SIG-M5 treated with dmso at 0.1 percent for 504 hours (cell line): ENCODE measurements at regions not wholly inside any gene's neighbourhood (a gene's known extent, or its start where the extent isn't known, plus 50 kb on each side); places are given as distances from the start of the nearest gene placed in this dataset.
A peak's percentile ranks its signal among the peaks of the same experiment; 100 is the strongest.
"Not testable (repeated sequence)": the region's sequence is repeated elsewhere in the genome, so short reads cannot be mapped to it uniquely, and the experiment has no call there.

Source experiments
- DNase-seq: peaks from one replicate; lab custom pipeline; 2025; ENCODE audit not compliant: unreplicated experiment; lab: John Stamatoyannopoulos, UW

DNA sequence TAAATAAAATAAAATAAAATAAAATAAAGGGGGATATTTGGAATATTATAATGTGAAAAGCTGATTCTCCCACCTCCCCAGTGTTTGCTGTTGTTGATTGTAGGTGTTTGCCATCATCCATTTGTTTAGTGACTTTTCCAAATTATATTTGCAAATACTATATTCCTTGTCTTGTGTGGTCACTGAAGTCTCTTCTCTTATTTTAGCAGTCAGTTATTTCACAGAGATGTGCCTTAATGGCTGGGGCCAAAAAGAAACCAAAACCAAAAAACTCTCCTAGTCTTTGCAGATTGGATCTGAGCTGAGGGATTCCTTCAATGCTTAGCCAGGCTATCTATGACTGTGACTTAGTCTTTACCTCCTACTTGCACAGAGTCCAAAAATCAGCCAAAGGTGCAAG lies 70.9 kb upstream of the ZNF169 start:
- DNase-seq, result no peak

DNA sequence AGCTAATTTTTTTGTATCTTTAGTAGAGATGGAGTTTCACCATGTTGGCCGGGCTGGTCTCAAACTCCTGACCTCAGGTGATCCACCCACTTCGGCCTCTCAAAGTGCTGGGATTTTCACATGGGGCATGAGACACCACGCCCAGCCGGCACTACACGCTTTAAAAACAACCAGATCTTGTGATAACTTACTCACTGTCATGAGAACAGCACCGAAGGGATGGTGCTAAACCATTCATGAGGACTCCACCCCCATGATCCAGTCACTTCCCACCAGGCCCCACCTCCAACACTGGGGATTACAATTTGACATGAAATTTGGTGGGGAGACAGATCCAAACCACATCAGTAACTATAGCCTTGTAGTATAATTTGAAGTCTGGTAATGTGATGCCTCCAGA lies 67.4 kb upstream of the ZNF169 start:
- DNase-seq, result not testable (repeated sequence)

GRCh38 chr9:94198414-94198813 lies 60.7 kb upstream of the ZNF169 start:
- peak; percentile 4 for DNase-seq

DNA sequence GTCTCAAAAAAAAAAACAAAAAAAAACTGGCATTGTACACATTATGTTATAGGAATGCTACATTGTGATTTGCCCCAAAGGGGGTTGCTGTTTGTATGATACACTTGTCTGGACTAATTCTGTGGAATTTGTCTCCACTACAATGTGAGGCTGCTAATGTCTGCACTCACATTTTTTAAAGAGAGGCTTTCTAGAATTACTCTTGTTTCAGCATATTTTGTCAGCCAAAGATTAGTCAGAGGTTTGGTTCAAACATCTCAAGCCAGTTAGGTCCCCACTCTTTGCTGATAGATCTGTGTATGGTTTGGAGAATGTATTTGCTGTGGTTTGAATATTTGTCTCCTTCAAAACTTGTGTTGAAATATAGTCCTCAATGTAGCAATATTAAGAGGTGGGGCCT lies 59.3 kb upstream of the ZNF169 start:
- no peak for DNase-seq

GRCh38 chr9:94204174-94204573 lies 54.9 kb upstream of the ZNF169 start:
- DNase-seq, result no peak

- DNase-seq, result no peak
Observed at GRCh38 chr9:94207781-94208180, 51.3 kb upstream of the ZNF169 start.
